ENCODE measurements at regions not wholly inside any gene's neighbourhood (a gene's known extent, or its start where the extent isn't known, plus 50 kb on each side); places are given as distances from the start of the nearest gene placed in this dataset.

GRCh38 chr3:5480190-5480589, 292.7 kb downstream of the EDEM1 start:
- no peak for TF ChIP-seq GATA2 (IDR thresholded peaks at IDR 0.05; ENCODE audit: low read depth, low read length)
- no peak for TF ChIP-seq GATA3 (IDR thresholded peaks at IDR 0.05; ENCODE audit: low read depth, low read length)
